ENCODE measurements at regions not wholly inside any gene's neighbourhood (a gene's known extent, or its start where the extent isn't known, plus 50 kb on each side); places are given as distances from the start of the nearest gene placed in this dataset.

- H3K9me2 ChIP-seq: no peaks in the 10 kb centered on the region
- no peak overlapping the region for H3K9ac ChIP-seq
- no peaks in the 10 kb centered on the region; a peak in 1 of 4 replicates for H3K4me1 ChIP-seq (ENCODE audit: control insufficient read depth in 1 of 2, insufficient read depth in 2 of 2, low read depth in 1 of 2, low read length in 1 of 2)
- no peaks in the 10 kb centered on the region for H3K9me3 ChIP-seq
- H3K4me2 ChIP-seq: no peak overlapping the region
- TF ChIP-seq TAF1 (IDR thresholded peaks at IDR 0.05; ENCODE audit: borderline replicate concordance, low read depth, low read length): no peak
- no peak for TF ChIP-seq FOXJ3 (CRISPR knock-in tag; IDR thresholded peaks at IDR 0.05)
- no peak for TF ChIP-seq SIN3A (IDR thresholded peaks at IDR 0.05; ENCODE audit: borderline replicate concordance, low read depth, low read length)
- TF ChIP-seq RCOR1 (IDR thresholded peaks at IDR 0.05; ENCODE audit: low read length): no peak
- no peak for TF ChIP-seq YY1 (IDR thresholded peaks at IDR 0.05; ENCODE audit: low read depth)
- no peak for TF ChIP-seq IRF3 (IDR thresholded peaks at IDR 0.05; ENCODE audit: low read depth, low read length)
- TF ChIP-seq CHD2 (IDR thresholded peaks at IDR 0.05; ENCODE audit: low read length, partially characterized antibody): no peak
- TF ChIP-seq MAX (IDR thresholded peaks at IDR 0.05; ENCODE audit: low read depth): no peak
- TF ChIP-seq GABPA (IDR thresholded peaks at IDR 0.05; ENCODE audit: low read depth): no peak
- TF ChIP-seq TEAD4 (IDR thresholded peaks at IDR 0.05; ENCODE audit: borderline replicate concordance, insufficient read depth): no peak
- TF ChIP-seq FOSL2 (IDR thresholded peaks at IDR 0.05; ENCODE audit: borderline replicate concordance, low read depth): no peak
- no peak for TF ChIP-seq POLR2AphosphoS5 (IDR thresholded peaks at IDR 0.05; ENCODE audit: low read depth, low read length)
- no peak for TF ChIP-seq NFIC (IDR thresholded peaks at IDR 0.05; ENCODE audit: borderline replicate concordance)
- TF ChIP-seq FOXM1 (IDR thresholded peaks at IDR 0.05; ENCODE audit: low read depth): no peak
- no peak overlapping the region for H3K27ac ChIP-seq (ENCODE audit: low read depth in 2 of 2, low read length in 1 of 2)
- H3K79me2 ChIP-seq (ENCODE audit: insufficient read depth): no peaks in the 10 kb centered on the region
- ChIA-PET CTCF (no interaction called here), POLR2A (no interaction called here)
- no peaks in the 10 kb centered on the region for H3K27me3 ChIP-seq (ENCODE audit: insufficient read depth)
- no peaks in the 10 kb centered on the region for H4K20me1 ChIP-seq (ENCODE audit: insufficient read depth)
- H3K4me3 ChIP-seq (ENCODE audit: low read depth in 2 of 2, low read length in 1 of 2): no peak overlapping the region
- H3K36me3 ChIP-seq (replicated peaks in 1 of 2; ENCODE audit: control insufficient read depth in 1 of 2, insufficient read depth in 2 of 2, low read length in 1 of 2): no peaks in the 10 kb centered on the region
- no peaks in the 10 kb centered on the region for H3F3A ChIP-seq (replicated peaks; ENCODE audit: insufficient read depth)
- no peak overlapping the region for H2AFZ ChIP-seq (ENCODE audit: low read depth)
- no peak for DNase-seq
- WGBS (ENCODE audit: low lambda C conversion rate): 14% methylated on average over 7 of the region's 7 CpGs
Observed at GRCh38 chr1:163766257-163766918, 444.6 kb downstream of the NUF2 start.

GRCh38 chr1:163768576-163768975, 446.8 kb downstream of the NUF2 start:
- no peak overlapping the region for H3K27ac ChIP-seq (ENCODE audit: low read depth in 2 of 2, low read length in 1 of 2)
- no peaks in the 10 kb centered on the region for H3K9me3 ChIP-seq
- no peaks in the 10 kb centered on the region for H3K9me2 ChIP-seq
- WGBS (ENCODE audit: low lambda C conversion rate): 20% methylated on average over 5 of the region's 5 CpGs
- POLR2A ChIA-PET: no interaction called here
- no peak overlapping the region for H2AFZ ChIP-seq (ENCODE audit: low read depth)
- DNase-seq: no peak
- H3K79me2 ChIP-seq (ENCODE audit: insufficient read depth): no peaks in the 10 kb centered on the region
- H4K20me1 ChIP-seq (ENCODE audit: insufficient read depth): no peaks in the 10 kb centered on the region
- H3K36me3 ChIP-seq (replicated peaks in 1 of 2; ENCODE audit: control insufficient read depth in 1 of 2, insufficient read depth in 2 of 2, low read length in 1 of 2): no peaks in the 10 kb centered on the region
- H3K4me2 ChIP-seq: no peak overlapping the region
- TF ChIP-seq SIN3A (IDR thresholded peaks at IDR 0.05; ENCODE audit: borderline replicate concordance, low read depth, low read length) (no peak), ZBTB33 (IDR thresholded peaks at IDR 0.05; ENCODE audit: borderline replicate concordance, low read depth) (no peak), CHD2 (IDR thresholded peaks at IDR 0.05; ENCODE audit: low read length, partially characterized antibody) (no peak), RXRA (IDR thresholded peaks at IDR 0.05; ENCODE audit: borderline replicate concordance, low read depth) (no peak), TAF1 (IDR thresholded peaks at IDR 0.05; ENCODE audit: borderline replicate concordance, low read depth, low read length) (no peak), RCOR1 (IDR thresholded peaks at IDR 0.05; ENCODE audit: low read length) (no peak), NRF1 (IDR thresholded peaks at IDR 0.05; ENCODE audit: low read depth, low read length) (no peak), JUND (IDR thresholded peaks at IDR 0.05) (no peak), PBX3 (IDR thresholded peaks at IDR 0.05) (no peak), MAX (IDR thresholded peaks at IDR 0.05; ENCODE audit: low read depth) (no peak), FOSL2 (IDR thresholded peaks at IDR 0.05; ENCODE audit: borderline replicate concordance, low read depth) (no peak), RFX5 (IDR thresholded peaks at IDR 0.05; ENCODE audit: low read length) (no peak), POLR2AphosphoS5 (IDR thresholded peaks at IDR 0.05; ENCODE audit: low read depth, low read length) (no peak)
- no peak overlapping the region for H3K4me3 ChIP-seq (ENCODE audit: low read depth in 2 of 2, low read length in 1 of 2)
- no peaks in the 10 kb centered on the region; a peak in 1 of 4 replicates for H3K4me1 ChIP-seq (ENCODE audit: control insufficient read depth in 1 of 2, insufficient read depth in 2 of 2, low read depth in 1 of 2, low read length in 1 of 2)
- CTCF ChIA-PET: no interaction called here
- no peaks in the 10 kb centered on the region for H3F3A ChIP-seq (replicated peaks; ENCODE audit: insufficient read depth)
- H3K27me3 ChIP-seq (ENCODE audit: insufficient read depth): no peaks in the 10 kb centered on the region
- no peak overlapping the region for H3K9ac ChIP-seq

Data from SK-N-SH (cell line).